Urinary bladder (tissue), 3 donors: ENCODE measurements at regions not wholly inside any gene's neighbourhood (a gene's known extent, or its start where the extent isn't known, plus 50 kb on each side); places are given as distances from the start of the nearest gene placed in this dataset.

Experiments used
- DNase-seq: peaks from one replicate; pipeline ENCODE4 v3.0.0-alpha.2; 2015; ENCODE audit errors: extremely low spot score
- H3K27ac ChIP-seq: one replicate; pipeline ENCODE4 v1.5.1; 2013; ENCODE audit warnings: low read depth, mild to moderate bottlenecking, moderate library complexity
- H3K36me3 ChIP-seq: one replicate; pipeline ENCODE4 v1.6.1; 2013; ENCODE audit warnings: mild to moderate bottlenecking, moderate library complexity; ENCODE audit not compliant: insufficient read depth
- H3K4me1 ChIP-seq: one replicate; pipeline ENCODE4 v1.6.1; 2013; ENCODE audit warnings: mild to moderate bottlenecking, moderate library complexity; ENCODE audit not compliant: insufficient read depth
- H3K4me3 ChIP-seq: one replicate; pipeline ENCODE4 v1.5.1; 2013; ENCODE audit warnings: low read depth, low read length
- WGBS: extraction: QIAGEN DNeasy Blood & Tissue Kit; methylation state at CpG from one replicate; pipeline ENCODE4 v1.1.7; 2013; 5-methylcytosine and 5-hydroxymethylcytosine counted together
- donor health status: healthy with polysubstance abuse.
- donor health status: healthy.

DNA sequence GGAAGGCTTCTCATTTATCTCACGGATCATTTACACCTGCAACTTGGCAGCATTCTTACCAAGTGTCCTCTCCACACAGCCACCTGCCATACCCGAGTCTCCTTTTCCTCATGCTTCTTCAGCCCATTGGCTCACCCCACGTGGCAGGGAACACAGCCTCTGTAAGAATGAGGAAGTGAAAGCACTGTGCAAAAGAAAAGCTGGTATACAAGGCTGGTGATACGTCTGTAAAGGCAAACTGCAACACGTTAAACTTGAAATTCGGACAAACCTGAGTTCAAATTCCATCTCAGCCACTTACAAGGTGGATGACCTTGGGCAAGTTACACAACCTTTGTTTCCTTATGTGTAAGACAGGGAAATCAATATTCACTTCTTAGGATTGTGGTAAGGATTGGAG lies 164.0 kb upstream of the RASGEF1B start:
- no peak for DNase-seq
- H3K27ac ChIP-seq, result no peak overlapping the region
- WGBS, result 62% methylated on average over 6 of the region's 6 CpGs
- no peaks in the 10 kb centered on the region for H3K4me1 ChIP-seq
- H3K36me3 ChIP-seq, result no peaks in the 10 kb centered on the region
- H3K4me3 ChIP-seq, result no peak overlapping the region

- no peak overlapping the region for H3K27ac ChIP-seq
- H3K4me3 ChIP-seq, result no peak overlapping the region
- no peaks in the 10 kb centered on the region for H3K4me1 ChIP-seq
- no peaks in the 10 kb centered on the region for H3K36me3 ChIP-seq
- no peak for DNase-seq
- WGBS, result 88% methylated on average over 1 of the region's 1 CpG
Measured at GRCh38 chr4:81634766-81635549, 163.3 kb upstream of the RASGEF1B start.

- DNase-seq, result no peak
- Histone ChIP-seq H3K4me3 (no peak overlapping the region), H3K36me3 (no peaks in the 10 kb centered on the region), H3K27ac (no peak overlapping the region), H3K4me1 (no peaks in the 10 kb centered on the region)
- 95% methylated on average over 4 of the region's 4 CpGs for WGBS
Measured at GRCh38 chr4:81634165-81634564, 162.5 kb upstream of the RASGEF1B start.

DNA sequence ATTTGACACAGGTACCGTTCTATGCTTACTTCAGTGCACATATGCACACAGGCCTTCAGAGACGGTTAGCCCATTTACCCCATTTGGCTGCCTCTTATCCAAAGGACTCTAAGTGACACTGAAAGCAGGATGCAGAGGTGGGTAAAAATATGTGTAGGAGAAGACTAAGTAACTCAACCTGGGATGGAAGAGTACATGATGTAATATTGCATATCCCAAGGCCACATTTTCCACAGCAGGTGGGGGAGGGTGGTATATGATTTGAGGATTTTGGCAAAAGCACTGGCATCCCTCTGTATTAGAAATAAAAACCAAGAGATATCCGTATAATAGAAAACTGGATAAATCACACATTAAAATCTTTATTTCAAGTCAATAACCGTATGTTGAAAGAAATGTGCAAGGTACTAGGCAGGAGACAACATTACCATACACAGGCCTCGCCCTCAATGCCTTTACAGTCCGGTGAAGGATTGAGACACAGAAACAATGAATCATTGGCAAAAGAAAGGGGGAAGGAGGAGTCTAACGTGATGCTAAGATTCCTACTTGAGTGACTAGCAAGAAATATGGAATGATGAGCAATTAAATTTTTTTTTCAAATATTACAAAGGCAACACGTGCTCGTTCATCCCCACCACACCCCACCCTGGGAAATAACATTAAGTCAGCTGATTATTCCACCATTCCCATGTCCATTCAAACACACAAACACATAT lies 161.0 kb upstream of the RASGEF1B start:
- DNase-seq, result no peak
- WGBS, result 67% methylated on average over 9 of the region's 9 CpGs
- Histone ChIP-seq H3K27ac (no peak overlapping the region), H3K36me3 (no peaks in the 10 kb centered on the region), H3K4me3 (no peak overlapping the region), H3K4me1 (no peaks in the 10 kb centered on the region)

DNA sequence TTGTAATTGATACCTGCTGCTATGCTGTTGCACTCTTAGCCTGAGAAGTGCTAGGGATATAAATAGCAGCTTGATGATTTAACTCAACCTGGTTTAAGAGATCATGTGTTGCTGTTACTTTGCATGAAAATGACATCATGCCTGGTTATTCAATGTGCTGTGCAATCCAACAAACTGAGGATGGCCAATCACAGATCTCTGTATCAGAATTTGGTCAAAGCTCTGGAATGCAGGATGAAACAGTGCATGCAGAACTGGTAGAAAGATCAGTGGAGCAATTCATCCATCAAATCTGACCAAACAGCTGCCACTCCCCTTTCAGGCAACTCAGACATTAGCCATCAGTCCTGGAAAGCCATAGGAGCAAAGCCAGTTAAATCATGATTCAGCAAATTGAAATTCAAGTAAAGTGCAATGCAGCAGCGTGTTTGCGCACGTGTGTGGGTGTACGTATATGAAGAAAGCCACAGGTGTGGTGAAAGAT lies 160.3 kb upstream of the RASGEF1B start:
- no peaks in the 10 kb centered on the region for H3K4me1 ChIP-seq
- H3K27ac ChIP-seq, result no peak overlapping the region
- H3K4me3 ChIP-seq, result no peak overlapping the region
- no peak for DNase-seq
- no peaks in the 10 kb centered on the region for H3K36me3 ChIP-seq
- WGBS, result 77% methylated on average over 4 of the region's 4 CpGs

GRCh38 chr4:81629366-81629765 lies 157.7 kb upstream of the RASGEF1B start:
- Histone ChIP-seq H3K4me1 (no peaks in the 10 kb centered on the region), H3K4me3 (no peak overlapping the region), H3K27ac (no peak overlapping the region), H3K36me3 (no peaks in the 10 kb centered on the region)
- WGBS, result 74% methylated on average over 4 of the region's 4 CpGs
- no peak for DNase-seq

DNA sequence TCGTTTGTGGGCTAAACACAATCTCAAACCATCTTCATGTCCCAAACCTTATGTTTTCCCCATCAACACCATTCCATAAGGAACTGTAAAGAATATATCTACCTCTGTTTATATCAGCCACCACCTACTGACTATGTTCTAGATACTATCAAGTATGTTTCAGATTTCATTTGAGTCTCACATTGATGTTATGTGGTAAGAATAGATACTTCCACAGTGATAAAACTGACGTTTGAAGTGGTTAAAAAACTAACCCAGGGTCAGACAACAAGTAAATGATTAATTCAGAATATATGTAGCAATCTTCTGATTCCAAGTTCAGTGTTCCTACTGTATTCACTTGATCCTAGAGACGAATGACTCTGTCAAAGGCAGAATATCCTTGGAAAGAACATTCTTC lies 156.8 kb upstream of the RASGEF1B start:
- no peaks in the 10 kb centered on the region for H3K4me1 ChIP-seq
- no peaks in the 10 kb centered on the region for H3K36me3 ChIP-seq
- WGBS, result 64% methylated on average over 3 of the region's 3 CpGs
- H3K4me3 ChIP-seq, result no peak overlapping the region
- H3K27ac ChIP-seq, result no peak overlapping the region
- no peak for DNase-seq

GRCh38 chr4:81627590-81627989 lies 155.9 kb upstream of the RASGEF1B start:
- Histone ChIP-seq H3K4me3 (no peak overlapping the region), H3K36me3 (no peaks in the 10 kb centered on the region), H3K4me1 (no peaks in the 10 kb centered on the region), H3K27ac (no peak overlapping the region)
- DNase-seq, result no peak
- WGBS, result 90% methylated on average over 2 of the region's 2 CpGs

- H3K4me3 ChIP-seq, result no peak overlapping the region
- no peaks in the 10 kb centered on the region for H3K4me1 ChIP-seq
- no peak for DNase-seq
- no peaks in the 10 kb centered on the region for H3K36me3 ChIP-seq
- WGBS, result 78% methylated on average over 5 of the region's 5 CpGs
- H3K27ac ChIP-seq, result no peak overlapping the region
Measured at GRCh38 chr4:81626851-81627250, 155.1 kb upstream of the RASGEF1B start.

DNA sequence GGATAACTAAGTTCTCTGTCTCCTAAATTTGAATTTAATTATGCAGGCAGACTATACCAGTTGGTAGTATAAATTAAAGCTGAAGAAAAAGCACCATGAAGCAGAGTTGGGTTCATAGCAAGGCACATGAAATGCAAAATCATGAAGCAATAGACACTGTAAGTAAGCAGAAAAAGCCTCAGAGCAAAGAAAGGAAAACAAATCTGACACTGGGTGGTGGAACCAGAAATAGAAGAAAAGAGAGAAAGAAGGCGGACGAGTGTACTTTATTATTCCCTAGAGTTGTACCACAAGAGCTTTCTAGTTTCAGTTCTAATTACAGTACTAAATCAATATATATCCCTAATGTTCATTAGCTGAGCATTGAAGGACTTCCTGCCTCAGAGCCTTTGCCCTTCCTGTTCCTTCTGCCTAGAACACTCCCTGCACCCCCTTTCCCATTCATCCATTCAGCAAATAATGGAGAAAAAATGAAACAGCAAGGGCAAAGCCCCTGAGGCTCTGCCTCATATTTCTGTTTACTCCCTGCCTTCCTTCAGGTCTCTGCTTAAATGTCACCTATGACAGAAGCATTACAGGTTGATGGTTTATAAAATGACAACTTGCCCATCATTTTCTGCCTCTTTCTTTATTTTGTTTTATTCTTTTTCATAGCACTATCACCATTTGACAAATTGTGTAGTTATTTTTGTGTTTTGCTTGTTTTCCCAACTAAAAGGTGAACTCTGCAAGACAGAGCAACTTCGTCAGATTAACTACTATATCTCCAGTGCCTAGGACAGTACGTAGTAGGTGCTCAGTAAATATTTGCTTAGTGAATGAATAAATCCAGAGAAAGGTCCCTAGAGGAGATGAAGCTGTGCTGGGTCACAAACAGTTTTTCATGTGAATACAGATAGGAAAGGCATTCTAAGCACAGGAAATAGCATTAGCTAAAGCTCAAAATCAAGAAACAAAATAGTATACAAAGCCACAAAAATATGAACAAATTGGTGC lies 154.0 kb upstream of the RASGEF1B start:
- Histone ChIP-seq H3K27ac (no peak overlapping the region), H3K36me3 (no peaks in the 10 kb centered on the region), H3K4me3 (no peak overlapping the region), H3K4me1 (no peaks in the 10 kb centered on the region)
- DNase-seq, result no peak
- WGBS, result 84% methylated on average over 4 of the region's 4 CpGs

DNA sequence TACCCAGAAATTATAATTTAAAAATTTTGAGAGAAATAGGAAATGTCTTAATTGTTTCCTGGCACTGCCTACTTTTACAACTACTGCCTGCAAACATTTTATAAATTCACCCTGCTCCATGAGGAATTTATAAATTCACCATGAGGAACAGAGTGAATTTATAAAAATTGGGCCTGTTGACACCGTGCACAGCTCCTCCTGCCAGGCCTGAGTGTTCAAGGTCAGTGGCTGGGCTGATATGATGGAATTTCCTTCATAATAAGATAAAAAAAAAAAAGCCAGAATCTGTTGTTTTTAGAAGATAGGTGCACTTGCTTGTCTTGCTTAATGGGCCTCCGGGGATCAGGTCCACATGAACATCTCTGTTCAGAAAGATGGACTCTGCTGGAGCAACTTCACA lies 151.7 kb upstream of the RASGEF1B start:
- Histone ChIP-seq H3K27ac (no peak overlapping the region), H3K4me1 (no peaks in the 10 kb centered on the region), H3K4me3 (no peak overlapping the region), H3K36me3 (no peaks in the 10 kb centered on the region)
- WGBS, result 44% methylated on average over 2 of the region's 2 CpGs
- DNase-seq, result no peak

DNA sequence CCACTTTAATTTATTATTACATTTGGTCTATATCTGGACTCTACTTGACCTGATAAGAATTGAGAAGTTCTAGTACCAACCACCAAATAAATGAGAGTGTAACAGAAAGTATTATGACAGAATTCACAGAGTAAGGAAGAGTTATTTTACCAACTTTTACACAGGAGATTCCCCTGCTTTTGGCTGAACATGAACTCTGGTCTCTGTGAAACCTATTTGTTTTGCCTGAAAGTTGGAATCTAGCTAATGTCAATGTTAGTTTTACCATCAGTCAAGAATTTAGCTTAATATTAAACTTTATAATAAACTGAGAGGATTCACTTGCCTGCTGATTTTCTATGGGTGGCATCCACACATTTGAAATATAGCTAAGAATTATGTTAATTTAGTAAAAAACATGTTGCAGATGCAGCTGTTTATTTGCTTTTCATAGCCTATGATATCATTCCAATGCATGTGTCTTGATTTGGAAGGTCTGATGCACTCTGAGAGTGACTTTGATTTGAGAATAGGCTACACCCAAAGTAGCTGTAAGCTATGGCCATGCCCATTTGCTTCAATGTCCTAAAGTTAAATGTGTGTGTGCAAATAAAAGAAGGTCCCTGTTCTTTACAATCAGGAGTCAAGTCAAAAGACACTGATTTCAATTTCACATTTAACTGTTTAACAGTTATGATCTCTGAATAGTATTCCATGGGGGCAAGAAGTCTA lies 150.9 kb upstream of the RASGEF1B start:
- Histone ChIP-seq H3K27ac (no peak overlapping the region), H3K36me3 (no peaks in the 10 kb centered on the region), H3K4me1 (no peaks in the 10 kb centered on the region), H3K4me3 (no peak overlapping the region)
- no peak for DNase-seq

DNA sequence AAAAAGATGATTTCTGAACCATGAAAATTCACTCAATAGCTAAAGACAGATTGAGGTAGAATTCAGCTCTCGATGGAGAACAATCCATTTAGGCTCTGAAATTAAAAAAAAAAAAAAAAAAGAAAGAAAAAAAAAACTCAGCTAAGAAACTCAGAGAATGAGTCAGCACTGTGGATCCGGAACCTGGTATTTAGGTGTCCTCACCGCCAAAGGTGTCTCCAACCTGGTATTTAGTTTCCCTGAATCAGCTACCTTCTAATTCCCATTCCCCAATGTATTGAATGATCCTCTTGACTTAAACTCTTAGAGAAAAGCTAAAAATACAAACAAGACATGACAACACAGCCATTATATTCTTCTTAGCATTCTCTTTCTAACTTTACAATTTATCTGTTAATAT lies 150.3 kb upstream of the RASGEF1B start:
- Histone ChIP-seq H3K27ac (no peak overlapping the region), H3K4me1 (no peaks in the 10 kb centered on the region), H3K4me3 (no peak overlapping the region), H3K36me3 (no peaks in the 10 kb centered on the region)
- WGBS, result 63% methylated on average over 3 of the region's 3 CpGs
- DNase-seq, result no peak
